ENCODE measurements at regions not wholly inside any gene's neighbourhood (a gene's known extent, or its start where the extent isn't known, plus 50 kb on each side); places are given as distances from the start of the nearest gene placed in this dataset.
A peak's percentile ranks its signal among the peaks of the same experiment; 100 is the strongest.
"Not testable (repeated sequence)": the region's sequence is repeated elsewhere in the genome, so short reads cannot be mapped to it uniquely, and the experiment has no call there.

GRCh38 chr14:71610149-71610548 is 322.1 kb upstream of the RGS6 start:
- no peak for ATAC-seq
- intact Hi-C loops (cut with DNase I, micrococcal nuclease): no loop called here
- DNase-seq: no peak

GRCh38 chr14:71610797-71611196 is 321.4 kb upstream of the RGS6 start:
- ATAC-seq (peak; percentile 55), DNase-seq (no peak)
- intact Hi-C loops (cut with DNase I, micrococcal nuclease): no loop called here

- DNase-seq (no peak), ATAC-seq (no peak)
- intact Hi-C loops (cut with DNase I, micrococcal nuclease): no loop called here
Measured at GRCh38 chr14:71613168-71613567, 319.1 kb upstream of the RGS6 start.

- intact Hi-C loops (cut with DNase I, micrococcal nuclease): no loop called here
- DNase-seq (no peak), ATAC-seq (peak; percentile 33)
Measured at GRCh38 chr14:71616013-71616412, 316.2 kb upstream of the RGS6 start.

- DNase-seq (no peak), ATAC-seq (no peak)
- intact Hi-C loops (cut with DNase I, micrococcal nuclease): no loop called here
Measured at GRCh38 chr14:71618047-71618446, 314.2 kb upstream of the RGS6 start.

GRCh38 chr14:71618716-71619115 is 313.5 kb upstream of the RGS6 start:
- DNase-seq (no peak), ATAC-seq (no peak)
- intact Hi-C loops (cut with DNase I, micrococcal nuclease): no loop called here

GRCh38 chr14:71619472-71619871 is 312.8 kb upstream of the RGS6 start:
- ATAC-seq: no peak
- no peak for DNase-seq
- intact Hi-C loops (cut with DNase I, micrococcal nuclease): no loop called here

GRCh38 chr14:71620401-71620800 is 311.8 kb upstream of the RGS6 start:
- DNase-seq (no peak), ATAC-seq (no peak)
- intact Hi-C loops (cut with DNase I, micrococcal nuclease): no loop called here

- DNase-seq (no peak), ATAC-seq (no peak)
- intact Hi-C loops (cut with DNase I, micrococcal nuclease): no loop called here
Measured at GRCh38 chr14:71621276-71621675, 311.0 kb upstream of the RGS6 start.

- no peak for ATAC-seq
- no peak for DNase-seq
- intact Hi-C loops (cut with DNase I, micrococcal nuclease): no loop called here
Measured at GRCh38 chr14:71621980-71622605, 310.1 kb upstream of the RGS6 start.

- intact Hi-C loops (cut with DNase I, micrococcal nuclease): no loop called here
- no peak for DNase-seq
- no peak for ATAC-seq
Measured at GRCh38 chr14:71623939-71624338, 308.3 kb upstream of the RGS6 start.

- no peak for ATAC-seq
- no peak for DNase-seq
- intact Hi-C loops (cut with DNase I, micrococcal nuclease): no loop called here
Measured at GRCh38 chr14:71625175-71625574, 307.1 kb upstream of the RGS6 start.

GRCh38 chr14:71625891-71626701 is 306.1 kb upstream of the RGS6 start:
- intact Hi-C loops (cut with DNase I, micrococcal nuclease): no loop called here
- ATAC-seq: no peak
- no peak for DNase-seq

GRCh38 chr14:71628433-71628832 is 303.8 kb upstream of the RGS6 start:
- intact Hi-C loops (cut with DNase I, micrococcal nuclease): no loop called here
- ATAC-seq (no peak), DNase-seq (no peak)

- ATAC-seq: no peak
- DNase-seq: no peak
- intact Hi-C loops (cut with DNase I, micrococcal nuclease): no loop called here
Measured at GRCh38 chr14:71629250-71629649, 303.0 kb upstream of the RGS6 start.

- ATAC-seq: no peak
- DNase-seq: no peak
- intact Hi-C loops (cut with DNase I, micrococcal nuclease): no loop called here
Measured at GRCh38 chr14:71629765-71630492, 302.3 kb upstream of the RGS6 start.

GRCh38 chr14:71631030-71631429 is 301.2 kb upstream of the RGS6 start:
- ATAC-seq; DNase-seq; intact Hi-C loops (cut with DNase I, micrococcal nuclease): not testable (repeated sequence)

- DNase-seq (no peak), ATAC-seq (no peak)
- intact Hi-C loops (cut with DNase I, micrococcal nuclease): no loop called here
Measured at GRCh38 chr14:71632440-71632946, 299.7 kb upstream of the RGS6 start.

- intact Hi-C loops (cut with DNase I, micrococcal nuclease): no loop called here
- DNase-seq (no peak), ATAC-seq (no peak)
Measured at GRCh38 chr14:71636076-71636475, 296.2 kb upstream of the RGS6 start.
